Fibroblast of pulmonary artery (primary cell): ENCODE measurements at regions not wholly inside any gene's neighbourhood (a gene's known extent, or its start where the extent isn't known, plus 50 kb on each side); places are given as distances from the start of the nearest gene placed in this dataset.

Experiments used
- DNase-seq: peaks from one replicate; pipeline ENCODE4 v3.0.0-alpha.2; 2010; ENCODE audit warnings: low read depth
- H3K4me3 ChIP-seq: replicated peaks from 2 replicates; pipeline ENCODE4 v1.5.1; 2011; ENCODE audit warnings: low read depth, mild to moderate bottlenecking, control low read depth, low read length, moderate library complexity
- TF ChIP-seq, protein P1 (sequence below): IDR thresholded peaks from 2 replicates; pipeline ENCODE4 v1.5.1; 2011; ENCODE audit warnings: mild to moderate bottlenecking, control low read depth, low read length, inconsistent platforms; ENCODE audit errors: missing control alignments

DNA sequence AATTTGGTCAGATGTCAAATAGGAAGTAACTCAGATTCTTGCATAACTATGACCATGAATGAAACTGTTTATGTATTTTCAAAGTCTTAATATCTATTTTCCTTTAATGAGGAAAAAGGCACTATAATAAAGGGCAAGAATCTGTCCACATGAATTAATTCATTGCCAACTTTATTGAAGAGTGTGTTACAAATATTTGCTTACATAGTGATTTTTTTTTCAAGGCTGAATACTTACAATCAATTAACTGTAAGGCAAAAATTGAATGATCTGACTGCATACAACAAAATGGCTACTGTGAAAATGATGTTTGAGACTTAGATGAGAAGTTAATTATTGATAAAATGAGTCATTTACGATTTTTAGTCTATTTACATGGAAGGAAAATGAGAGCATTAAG, 475.0 kb downstream of the DNAJB9 start:
- TF ChIP-seq, protein P1, sequence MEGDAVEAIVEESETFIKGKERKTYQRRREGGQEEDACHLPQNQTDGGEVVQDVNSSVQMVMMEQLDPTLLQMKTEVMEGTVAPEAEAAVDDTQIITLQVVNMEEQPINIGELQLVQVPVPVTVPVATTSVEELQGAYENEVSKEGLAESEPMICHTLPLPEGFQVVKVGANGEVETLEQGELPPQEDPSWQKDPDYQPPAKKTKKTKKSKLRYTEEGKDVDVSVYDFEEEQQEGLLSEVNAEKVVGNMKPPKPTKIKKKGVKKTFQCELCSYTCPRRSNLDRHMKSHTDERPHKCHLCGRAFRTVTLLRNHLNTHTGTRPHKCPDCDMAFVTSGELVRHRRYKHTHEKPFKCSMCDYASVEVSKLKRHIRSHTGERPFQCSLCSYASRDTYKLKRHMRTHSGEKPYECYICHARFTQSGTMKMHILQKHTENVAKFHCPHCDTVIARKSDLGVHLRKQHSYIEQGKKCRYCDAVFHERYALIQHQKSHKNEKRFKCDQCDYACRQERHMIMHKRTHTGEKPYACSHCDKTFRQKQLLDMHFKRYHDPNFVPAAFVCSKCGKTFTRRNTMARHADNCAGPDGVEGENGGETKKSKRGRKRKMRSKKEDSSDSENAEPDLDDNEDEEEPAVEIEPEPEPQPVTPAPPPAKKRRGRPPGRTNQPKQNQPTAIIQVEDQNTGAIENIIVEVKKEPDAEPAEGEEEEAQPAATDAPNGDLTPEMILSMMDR = no peak
- no peak for DNase-seq
- no peak overlapping the region for H3K4me3 ChIP-seq

DNA sequence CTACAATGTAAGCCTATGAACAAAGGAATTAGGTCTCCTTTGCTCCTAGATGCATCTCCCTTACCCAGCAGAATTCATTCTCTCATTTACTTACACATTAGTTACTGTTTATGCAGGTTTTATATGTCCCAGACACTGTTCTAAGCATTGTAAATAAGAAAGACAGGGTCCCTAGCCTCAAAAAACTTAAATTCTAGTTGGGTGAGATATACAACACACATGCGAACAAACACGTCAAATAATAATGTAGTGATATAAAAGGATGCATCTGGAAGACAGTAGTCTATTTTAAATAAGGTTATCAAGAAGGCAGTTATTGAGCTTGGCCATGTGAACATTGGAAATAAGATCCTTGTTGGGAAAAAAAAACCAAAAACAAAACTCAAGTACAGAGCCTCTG, 479.7 kb downstream of the DNAJB9 start:
- no peak overlapping the region for H3K4me3 ChIP-seq
- no peak for DNase-seq
- TF ChIP-seq, protein P1 = no peak

DNA sequence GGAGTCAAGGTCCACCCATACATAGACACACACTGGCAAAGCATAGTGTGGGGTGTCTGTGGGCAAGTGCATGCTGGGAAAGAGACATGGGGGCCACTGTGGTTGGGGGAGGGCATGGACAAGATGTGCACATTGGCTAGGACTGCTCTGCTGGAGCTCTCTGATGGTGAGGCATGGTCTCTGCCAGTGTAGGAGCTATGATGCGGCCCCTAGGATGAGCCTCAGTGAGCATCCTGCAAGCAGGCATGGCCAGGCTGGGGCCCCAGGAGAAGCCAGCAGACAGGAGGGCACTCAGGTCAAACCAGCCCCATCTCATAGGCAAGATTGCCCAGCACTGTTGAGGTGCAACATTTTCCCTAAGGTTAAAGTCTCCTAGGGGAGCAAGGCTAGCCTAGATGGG, 489.4 kb downstream of the DNAJB9 start:
- DNase-seq = no peak
- TF ChIP-seq, protein P1 = no peak
- H3K4me3 ChIP-seq = no peak overlapping the region

DNA sequence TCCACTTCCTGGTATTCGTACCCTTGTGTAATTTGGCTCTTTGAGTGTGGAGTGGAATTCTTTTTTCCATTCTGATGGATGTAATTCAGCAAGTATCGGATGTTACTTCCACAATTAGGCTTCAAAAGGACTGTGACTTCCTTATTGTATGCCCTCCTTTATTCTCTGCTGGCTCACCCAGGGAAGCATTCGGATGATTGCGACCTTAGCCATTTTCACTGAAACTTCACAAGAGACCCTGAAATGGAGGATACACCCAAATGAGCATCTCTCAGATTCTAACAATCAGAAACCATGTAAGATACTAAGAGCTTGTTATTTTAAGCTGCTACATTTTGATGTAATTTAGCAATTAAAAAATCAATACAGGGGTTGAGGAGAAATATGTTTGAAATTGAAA, 493.1 kb downstream of the DNAJB9 start:
- no peak for DNase-seq
- TF ChIP-seq, protein P1 = no peak
- H3K4me3 ChIP-seq = no peak overlapping the region

DNA sequence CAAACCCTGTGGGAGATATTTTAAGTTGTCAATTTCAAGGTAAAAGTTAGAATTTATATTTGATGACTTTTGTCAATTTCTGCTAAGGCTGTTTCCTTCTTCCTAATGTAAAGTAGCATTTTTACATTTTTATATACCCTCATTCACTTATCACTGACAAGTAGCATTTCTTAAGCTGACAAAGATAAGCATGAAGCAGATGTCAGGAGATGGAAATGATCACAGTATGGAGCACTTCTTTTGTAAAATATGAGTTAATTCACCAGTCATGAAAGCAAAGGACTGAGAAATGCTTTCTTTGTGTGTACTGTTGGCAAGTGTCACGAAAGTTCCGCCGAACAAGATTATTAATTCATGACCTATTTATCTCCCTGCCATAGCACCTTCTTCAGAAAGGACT, 503.9 kb downstream of the DNAJB9 start:
- no peak overlapping the region for H3K4me3 ChIP-seq
- DNase-seq = no peak
- TF ChIP-seq, protein P1 = no peak

DNA sequence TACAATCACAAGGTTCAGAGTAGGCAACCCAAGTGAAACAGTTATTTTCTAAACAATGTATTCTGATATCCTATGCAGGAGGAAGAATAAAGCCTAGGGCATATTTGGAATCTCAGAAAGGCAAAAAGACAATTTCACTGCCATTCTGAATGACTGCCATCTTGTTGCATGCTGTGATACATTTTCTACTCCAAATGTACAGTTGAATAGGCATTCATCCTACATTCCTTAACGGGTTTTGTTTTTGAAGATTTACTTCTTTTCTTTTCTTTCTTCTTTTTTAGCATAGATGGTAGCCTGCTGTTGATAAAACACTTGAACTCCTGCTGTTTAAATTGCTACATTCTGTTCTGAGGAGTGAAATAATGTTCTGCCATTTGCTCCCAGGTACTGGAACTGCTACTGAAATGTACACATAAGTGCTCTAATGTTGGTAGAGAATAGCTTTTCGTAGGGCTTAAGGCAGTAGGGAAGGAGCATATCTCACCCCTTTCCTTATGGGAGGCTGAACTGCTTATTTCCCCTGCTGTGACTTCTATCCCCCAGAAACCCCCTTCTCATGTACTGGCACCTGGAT, 506.8 kb downstream of the DNAJB9 start:
- TF ChIP-seq, protein P1 = no peak

DNA sequence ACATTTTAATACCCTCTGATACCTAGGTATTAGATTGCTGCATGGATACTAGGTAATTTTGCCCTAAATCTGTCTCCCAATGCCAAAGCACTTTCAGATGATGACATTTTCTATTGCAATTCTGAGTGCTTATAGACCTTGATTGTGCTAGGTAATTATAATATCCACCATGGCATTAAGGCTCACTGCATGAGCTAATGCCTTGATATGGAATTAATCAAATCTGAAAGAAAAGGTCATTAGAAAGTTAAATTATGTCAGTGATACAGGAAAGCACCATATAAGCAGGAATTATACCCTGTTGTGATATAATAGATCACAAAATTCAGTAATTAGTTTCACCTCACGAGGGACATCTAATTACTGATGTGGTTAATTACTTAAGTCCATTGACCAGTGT, 521.4 kb downstream of the DNAJB9 start:
- DNase-seq = no peak
- H3K4me3 ChIP-seq = no peak overlapping the region

More for the DNA sequence above, 506.8 kb downstream of the DNAJB9 start:
- H3K4me3 ChIP-seq = no peak overlapping the region
- DNase-seq = no peak

More for the DNA sequence above, 521.4 kb downstream of the DNAJB9 start:
- TF ChIP-seq, protein P1 = no peak
